Muscle layer of duodenum (tissue), 2 donors: ENCODE measurements at regions not wholly inside any gene's neighbourhood (a gene's known extent, or its start where the extent isn't known, plus 50 kb on each side); places are given as distances from the start of the nearest gene placed in this dataset.

Experiments used
- H3K27ac ChIP-seq: one replicate; pipeline ENCODE4 v1.7.0; 2013; ENCODE audit warnings: mild to moderate bottlenecking, low read length
- H3K27me3 ChIP-seq: one replicate; pipeline ENCODE4 v1.7.0; 2013; ENCODE audit warnings: low read depth, mild to moderate bottlenecking, control low read depth, low read length
- H3K36me3 ChIP-seq, 2 donors: one replicate each; pipeline ENCODE4 v1.7.0; 2013; ENCODE audit warnings: low read length in 2 of 2, control low read depth in 1 of 2, mild to moderate bottlenecking in 1 of 2; ENCODE audit not compliant: insufficient read depth in 2 of 2, control insufficient read depth in 1 of 2
- H3K4me1 ChIP-seq, 2 donors: one replicate each; pipeline ENCODE4 v1.7.0; 2013; ENCODE audit warnings: low read length in 2 of 2, mild to moderate bottlenecking in 2 of 2, control low read depth in 1 of 2, moderate library complexity in 1 of 2; ENCODE audit not compliant: insufficient read depth in 2 of 2, control insufficient read depth in 1 of 2
- H3K4me3 ChIP-seq, 2 donors: one replicate each; pipeline ENCODE4 v1.7.0; 2013; ENCODE audit warnings: low read length in 2 of 2, low read depth in 1 of 2, mild to moderate bottlenecking in 1 of 2
- H3K9me3 ChIP-seq, 2 donors: one replicate each; pipeline ENCODE4 v1.7.0; 2013; ENCODE audit warnings: low read length in 2 of 2, control low read depth in 1 of 2, mild to moderate bottlenecking in 1 of 2; ENCODE audit not compliant: control insufficient read depth in 1 of 2
- donor health status: healthy.

GRCh38 chr1:43065191-43065590 is 106.5 kb upstream of the SLC2A1 start:
- peaks cover 0 to 7% of the 10 kb centered on the region in 2 donors for H3K4me1 ChIP-seq
- H3K27me3 ChIP-seq, result no peaks in the 10 kb centered on the region
- no peaks in the 10 kb centered on the region for H3K9me3 ChIP-seq
- H3K27ac ChIP-seq, result no peak overlapping the region
- no peaks in the 10 kb centered on the region for H3K36me3 ChIP-seq
- no peak overlapping the region for H3K4me3 ChIP-seq

- Histone ChIP-seq H3K27ac (no peak overlapping the region), H3K36me3 (no peaks in the 10 kb centered on the region), H3K9me3 (no peaks in the 10 kb centered on the region), H3K4me3 (no peak overlapping the region), H3K27me3 (no peaks in the 10 kb centered on the region), H3K4me1 (no peaks in the 10 kb centered on the region)
Measured at GRCh38 chr1:43063394-43064219, 104.9 kb upstream of the SLC2A1 start.

DNA sequence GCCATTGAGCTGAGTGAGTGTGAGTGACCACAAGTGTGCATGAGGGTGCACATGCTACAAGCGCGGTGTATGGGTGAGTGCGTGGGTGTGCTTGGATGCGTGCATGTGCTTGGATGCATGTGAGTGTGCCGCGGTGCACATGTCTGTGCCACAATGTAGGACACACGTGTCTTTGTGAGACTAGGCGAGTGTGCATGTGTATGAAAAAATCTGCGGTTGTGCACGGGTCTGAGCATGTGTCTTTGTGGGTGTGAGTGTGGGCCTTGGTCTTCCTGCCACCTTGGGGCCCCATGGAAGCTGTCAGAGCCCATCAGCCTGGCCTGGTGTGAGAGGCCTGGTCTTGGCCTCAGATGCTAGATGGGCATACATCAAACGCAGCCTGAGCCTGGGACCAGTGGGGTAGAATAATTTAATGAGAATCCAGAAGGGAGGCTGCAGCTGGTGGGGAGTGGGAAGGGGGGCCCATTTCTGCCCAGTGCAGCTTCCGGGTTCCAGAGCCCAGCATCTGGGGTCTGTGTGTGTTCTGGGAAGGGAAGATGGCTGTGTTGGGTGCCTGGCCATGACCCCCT is 103.9 kb upstream of the SLC2A1 start:
- Histone ChIP-seq H3K9me3 (no peaks in the 10 kb centered on the region), H3K4me1 (no peaks in the 10 kb centered on the region)

DNA sequence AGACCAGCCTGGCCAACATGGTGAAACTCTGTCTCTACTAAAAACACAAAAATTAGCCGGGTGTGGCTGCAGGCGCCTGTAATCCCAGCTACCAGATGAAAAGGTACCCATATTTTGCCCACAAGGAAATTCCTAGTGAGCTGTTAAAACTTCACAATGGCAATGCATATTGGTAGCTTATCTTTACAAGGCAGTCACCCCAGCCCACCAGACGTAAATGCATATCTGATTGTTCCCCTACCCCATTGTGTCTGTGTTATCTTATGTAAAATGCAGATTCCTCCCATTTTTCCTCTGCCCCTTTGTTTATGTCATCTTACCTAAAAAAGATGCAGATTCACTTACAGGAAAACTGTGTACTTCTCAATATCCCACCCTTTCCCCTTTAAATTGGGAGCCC is 103.1 kb upstream of the SLC2A1 start:
- H3K27me3 ChIP-seq, result no peaks in the 10 kb centered on the region

More for the DNA sequence above, 103.9 kb upstream of the SLC2A1 start:
- no peak overlapping the region for H3K27ac ChIP-seq
- no peak overlapping the region for H3K4me3 ChIP-seq
- H3K27me3 ChIP-seq, result no peaks in the 10 kb centered on the region
- no peaks in the 10 kb centered on the region for H3K36me3 ChIP-seq

GRCh38 chr1:43059640-43060574 is 101.2 kb upstream of the SLC2A1 start:
- no peaks in the 10 kb centered on the region for H3K4me1 ChIP-seq
- no peaks in the 10 kb centered on the region for H3K27me3 ChIP-seq
- H3K9me3 ChIP-seq, result no peaks in the 10 kb centered on the region
- H3K4me3 ChIP-seq, result no peak overlapping the region
- no peaks in the 10 kb centered on the region for H3K36me3 ChIP-seq
- no peak overlapping the region for H3K27ac ChIP-seq

More for the DNA sequence above, 103.1 kb upstream of the SLC2A1 start:
- Histone ChIP-seq H3K4me1 (no peaks in the 10 kb centered on the region), H3K9me3 (no peaks in the 10 kb centered on the region), H3K27ac (no peak overlapping the region), H3K36me3 (no peaks in the 10 kb centered on the region), H3K4me3 (no peak overlapping the region)

GRCh38 chr1:43058545-43059360 is 100.1 kb upstream of the SLC2A1 start:
- no peak overlapping the region for H3K4me3 ChIP-seq
- H3K4me1 ChIP-seq, result no peaks in the 10 kb centered on the region
- H3K27ac ChIP-seq, result no peak overlapping the region
- H3K36me3 ChIP-seq, result no peaks in the 10 kb centered on the region
- H3K27me3 ChIP-seq, result no peaks in the 10 kb centered on the region
- no peaks in the 10 kb centered on the region for H3K9me3 ChIP-seq

GRCh38 chr1:43058056-43058455 is 99.4 kb upstream of the SLC2A1 start:
- H3K4me1 ChIP-seq, result no peaks in the 10 kb centered on the region
- no peak overlapping the region for H3K4me3 ChIP-seq
- H3K27ac ChIP-seq, result no peak overlapping the region

DNA sequence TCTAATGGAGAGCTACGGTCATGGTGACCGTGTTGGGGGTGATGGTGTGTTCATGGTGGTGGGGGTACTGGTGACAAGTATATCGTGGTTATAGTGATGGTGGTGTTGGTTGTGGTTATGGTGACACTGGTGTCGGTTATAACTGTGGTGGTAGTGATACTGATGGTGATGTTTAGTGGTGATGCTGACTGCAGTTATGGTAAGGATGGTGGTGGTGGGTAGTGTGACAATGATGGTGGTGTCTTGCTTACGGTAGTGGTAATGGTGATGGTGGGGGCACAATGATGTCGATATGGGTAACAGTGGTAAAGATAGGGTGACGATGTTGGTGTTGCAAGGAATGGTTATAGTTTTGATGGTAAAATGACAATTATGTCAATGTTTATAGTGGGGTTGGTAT is 98.9 kb upstream of the SLC2A1 start:
- Histone ChIP-seq H3K36me3 (no peaks in the 10 kb centered on the region), H3K4me1 (no peaks in the 10 kb centered on the region), H3K27ac (no peak overlapping the region), H3K4me3 (no peak overlapping the region), H3K9me3 (no peaks in the 10 kb centered on the region), H3K27me3 (no peaks in the 10 kb centered on the region)

More at GRCh38 chr1:43058056-43058455, 99.4 kb upstream of the SLC2A1 start:
- no peaks in the 10 kb centered on the region for H3K9me3 ChIP-seq
- no peaks in the 10 kb centered on the region for H3K36me3 ChIP-seq
- no peaks in the 10 kb centered on the region for H3K27me3 ChIP-seq

- H3K27me3 ChIP-seq, result no peaks in the 10 kb centered on the region
- H3K9me3 ChIP-seq, result no peaks in the 10 kb centered on the region
- no peak overlapping the region for H3K4me3 ChIP-seq
- no peak overlapping the region for H3K27ac ChIP-seq
- H3K36me3 ChIP-seq, result no peaks in the 10 kb centered on the region
- H3K4me1 ChIP-seq, result no peaks in the 10 kb centered on the region
Measured at GRCh38 chr1:43056981-43057391, 98.3 kb upstream of the SLC2A1 start.

DNA sequence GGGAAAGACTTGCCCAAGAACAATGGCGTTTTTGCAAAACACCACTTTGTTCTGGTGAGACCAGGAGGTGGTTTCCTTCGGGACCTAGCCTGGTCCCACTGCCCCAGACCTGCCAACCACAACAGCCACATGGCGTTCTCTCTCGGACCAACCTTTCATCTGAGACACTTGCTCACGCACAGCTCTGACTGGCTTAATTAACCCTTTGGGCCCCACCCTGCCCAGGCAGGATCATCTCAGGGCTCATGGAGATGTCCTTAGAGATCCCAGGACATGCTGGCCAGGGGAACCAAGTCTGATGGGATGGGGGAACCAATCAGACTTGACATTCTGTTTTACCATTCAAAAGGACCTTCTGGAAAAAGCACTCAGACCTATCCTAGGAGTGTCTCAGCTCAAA is 97.8 kb upstream of the SLC2A1 start:
- no peak overlapping the region for H3K27ac ChIP-seq
- H3K27me3 ChIP-seq, result no peaks in the 10 kb centered on the region
- H3K4me3 ChIP-seq, result no peak overlapping the region
- no peaks in the 10 kb centered on the region for H3K4me1 ChIP-seq
- no peaks in the 10 kb centered on the region for H3K9me3 ChIP-seq
- H3K36me3 ChIP-seq, result no peaks in the 10 kb centered on the region
